Breast epithelium (tissue), 3 donors: ENCODE measurements at regions not wholly inside any gene's neighbourhood (a gene's known extent, or its start where the extent isn't known, plus 50 kb on each side); places are given as distances from the start of the nearest gene placed in this dataset.

Experiments
- CTCF ChIP-seq, 3 donors: fragments of 450-650 bp; IDR thresholded peaks; one replicate each; pipeline ENCODE4 v1.5.1; 2016 to 2017; ENCODE audit warnings: antibody characterized with exemption in 3 of 3, mild to moderate bottlenecking in 3 of 3, moderate library complexity in 3 of 3
- POLR2A ChIP-seq: fragments of 450-650 bp; IDR thresholded peaks from one replicate; pipeline ENCODE4 v1.6.1; 2016; ENCODE audit warnings: antibody characterized with exemption, mild to moderate bottlenecking, moderate library complexity

GRCh38 chr7:114218283-114218682, 196.3 kb upstream of the FOXP2 start:
- TF ChIP-seq CTCF (IDR thresholded peaks at IDR 0.05) = no peak
- no peak for TF ChIP-seq POLR2A
